HG02938 (cell line): ENCODE measurements at regions not wholly inside any gene's neighbourhood (a gene's known extent, or its start where the extent isn't known, plus 50 kb on each side); places are given as distances from the start of the nearest gene placed in this dataset.
A peak's percentile ranks its signal among the peaks of the same experiment; 100 is the strongest.

Experiments
- ATAC-seq: cut with Tn5 transposase; IDR thresholded peaks from one replicate; pipeline ENCODE4 v1.9.1; 2021; ENCODE audit warnings: mild to moderate bottlenecking, moderate library complexity; ENCODE audit not compliant: unreplicated experiment

- ATAC-seq, result no peak
Observed at GRCh38 chr7:116310141-116310540, 99.8 kb downstream of the TES start.

DNA sequence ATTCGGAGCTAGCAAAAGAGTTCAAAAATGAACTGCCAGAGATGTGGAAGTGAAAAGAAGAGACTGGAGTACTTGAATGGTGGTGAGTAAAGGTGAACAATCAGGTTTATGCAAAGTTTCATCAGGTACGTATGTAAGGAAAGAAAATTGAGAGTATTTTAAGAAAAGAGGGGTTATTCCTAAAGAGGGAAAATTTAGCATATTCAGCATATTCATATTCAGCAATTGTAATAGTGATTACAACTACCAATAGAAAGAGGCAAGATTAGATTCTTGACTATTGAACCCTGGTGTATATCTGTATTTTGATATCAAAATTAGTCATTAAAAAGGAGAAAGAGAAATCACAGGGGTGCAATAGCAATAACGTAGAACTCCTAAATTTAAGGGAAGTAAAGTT, 100.9 kb downstream of the TES start:
- ATAC-seq, result no peak

- ATAC-seq, result no peak
Observed at GRCh38 chr7:116311816-116312471, 101.6 kb downstream of the TES start.

- no peak for ATAC-seq
Observed at GRCh38 chr7:116315293-116315692, 105.0 kb downstream of the TES start.

DNA sequence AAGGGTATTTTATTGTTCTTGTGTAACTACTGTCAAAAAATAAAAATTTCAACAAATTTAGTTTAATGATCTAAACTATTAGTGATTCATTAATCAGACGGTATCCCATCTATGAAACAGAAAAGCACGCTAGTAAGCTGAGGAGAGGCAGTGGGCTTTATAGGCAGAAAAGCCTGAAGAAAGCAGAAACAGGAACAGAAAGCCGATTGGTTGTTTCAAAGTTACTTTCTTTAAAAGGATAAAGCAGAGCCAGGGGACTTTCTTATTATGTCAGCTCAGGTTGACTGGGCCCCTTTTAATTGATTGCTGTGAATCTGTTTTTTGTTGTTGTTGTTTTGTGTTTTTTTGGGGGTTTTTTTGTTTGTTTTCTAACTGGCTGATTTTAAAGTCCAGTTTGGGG, 105.5 kb downstream of the TES start:
- ATAC-seq, result no peak

GRCh38 chr7:116316838-116317628, 106.7 kb downstream of the TES start:
- ATAC-seq, result peak; percentile 95

GRCh38 chr7:116317907-116318306, 107.6 kb downstream of the TES start:
- no peak for ATAC-seq

DNA sequence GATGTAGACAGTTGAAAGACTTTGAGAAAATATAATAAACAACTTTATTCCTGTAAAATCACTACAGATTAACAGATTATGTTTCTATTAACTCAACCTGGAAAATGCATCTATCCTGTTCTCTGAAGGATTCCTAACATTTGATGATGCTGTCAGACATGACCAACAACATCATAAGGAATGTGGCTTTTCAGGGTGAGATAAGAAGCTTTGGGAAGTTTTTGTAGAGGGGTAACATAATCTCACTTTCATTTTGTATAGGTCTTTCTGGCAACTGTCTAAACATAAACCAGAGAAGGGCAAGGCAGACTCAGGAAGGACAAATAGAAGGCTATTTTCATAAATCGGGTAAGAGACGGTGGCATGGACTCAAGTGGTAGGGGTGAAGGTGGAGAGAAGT, 112.2 kb downstream of the TES start:
- no peak for ATAC-seq

GRCh38 chr7:116324582-116324981, 114.2 kb downstream of the TES start:
- no peak for ATAC-seq

DNA sequence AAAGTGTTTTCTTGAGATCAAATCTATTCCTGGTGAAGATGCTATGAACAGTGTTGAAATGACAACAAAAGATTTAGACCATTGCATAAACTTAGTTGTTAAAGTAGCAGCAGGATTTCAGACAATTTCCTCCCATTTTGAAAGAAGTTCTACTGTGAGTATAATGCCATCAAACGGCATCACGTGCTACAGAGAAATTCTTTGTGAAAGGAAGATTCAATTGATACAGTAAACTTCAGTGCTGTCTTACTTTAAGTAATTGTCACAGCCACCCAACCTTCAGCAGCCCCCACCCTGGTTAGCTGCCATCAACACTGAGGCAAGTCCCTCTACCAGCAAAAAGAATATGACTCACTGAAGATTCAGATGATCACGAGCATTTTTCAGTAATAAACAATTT, 115.2 kb downstream of the TES start:
- ATAC-seq, result no peak

DNA sequence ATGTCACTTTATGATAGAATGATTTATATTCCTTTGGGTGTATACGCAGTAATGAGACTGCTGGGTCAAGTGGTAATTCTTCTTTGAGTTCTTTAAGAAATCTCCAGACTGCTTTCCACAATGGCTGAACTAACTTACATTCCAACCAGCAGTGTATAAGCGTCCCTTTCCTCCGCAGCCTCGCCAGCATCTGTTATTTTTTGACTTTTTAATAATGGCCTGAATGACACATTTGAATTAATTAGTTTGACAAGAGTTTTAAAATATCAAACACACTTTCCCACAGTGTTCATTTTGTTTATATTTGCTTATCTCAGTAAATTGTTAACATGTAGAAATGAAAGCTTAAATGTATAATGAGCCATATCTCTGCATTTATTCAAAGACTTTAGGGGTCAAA, 116.8 kb downstream of the TES start:
- ATAC-seq, result no peak

DNA sequence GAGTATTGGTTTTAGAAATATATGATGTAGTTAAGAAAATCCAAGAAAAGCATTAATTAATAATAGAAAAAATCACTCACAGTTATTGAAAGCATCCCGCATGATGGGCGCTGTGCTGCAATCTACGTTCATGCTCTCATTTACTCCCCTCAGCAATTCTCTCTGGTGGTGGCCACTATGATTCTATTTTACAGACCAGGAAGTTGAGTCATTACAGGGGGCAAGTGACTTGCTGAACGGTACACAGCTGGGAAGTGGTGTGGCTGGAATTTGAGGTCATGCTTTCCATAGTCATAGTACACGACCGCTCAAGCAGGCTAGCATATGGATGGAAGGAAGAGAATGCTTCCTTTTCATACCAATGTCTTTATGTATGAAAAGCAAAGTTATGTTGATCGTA, 117.4 kb downstream of the TES start:
- no peak for ATAC-seq

- no peak for ATAC-seq
Observed at GRCh38 chr7:116328161-116328560, 117.8 kb downstream of the TES start.

- ATAC-seq, result no peak
Observed at GRCh38 chr7:116329686-116330503, 119.6 kb downstream of the TES start.

GRCh38 chr7:116331020-116331419, 120.7 kb downstream of the TES start:
- no peak for ATAC-seq

GRCh38 chr7:116332766-116333165, 122.4 kb downstream of the TES start:
- ATAC-seq, result no peak

DNA sequence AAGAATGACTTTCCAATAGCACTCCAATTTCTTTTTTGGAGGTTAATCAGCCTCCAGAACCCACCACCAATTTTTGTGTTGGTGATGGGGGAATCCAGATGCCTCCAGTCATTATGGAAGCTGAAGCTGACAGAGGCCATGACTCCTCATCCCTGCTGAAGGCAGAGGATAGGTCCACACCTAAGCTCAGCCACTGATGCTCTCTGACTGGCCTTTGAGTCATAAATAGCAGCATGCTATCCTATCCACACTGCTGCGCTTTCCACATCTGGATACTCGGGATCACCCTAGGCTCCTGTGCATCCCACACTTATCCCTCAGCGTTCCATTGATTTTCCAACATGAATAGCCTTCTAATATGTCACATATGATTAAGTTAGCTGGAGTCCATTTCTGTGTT, 124.2 kb downstream of the TES start:
- no peak for ATAC-seq

DNA sequence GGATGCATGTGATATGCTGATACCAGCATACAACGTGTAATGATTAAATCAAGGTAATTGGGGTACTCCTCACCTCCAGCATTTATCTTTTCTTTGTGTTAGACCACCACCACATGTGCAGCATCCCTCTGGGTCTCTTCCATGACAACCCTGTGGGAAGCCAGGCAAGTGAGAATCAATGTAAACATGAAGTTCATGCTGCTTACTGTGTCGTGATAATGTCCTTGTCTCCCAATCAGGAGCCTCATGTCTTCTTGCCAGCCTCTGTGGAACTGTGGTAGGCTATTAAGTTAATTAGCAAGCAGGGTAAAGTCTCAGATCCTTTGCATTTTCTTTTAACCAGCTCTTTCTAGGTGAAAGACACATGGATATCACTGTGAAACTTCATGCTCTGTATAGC, 126.7 kb downstream of the TES start:
- no peak for ATAC-seq

DNA sequence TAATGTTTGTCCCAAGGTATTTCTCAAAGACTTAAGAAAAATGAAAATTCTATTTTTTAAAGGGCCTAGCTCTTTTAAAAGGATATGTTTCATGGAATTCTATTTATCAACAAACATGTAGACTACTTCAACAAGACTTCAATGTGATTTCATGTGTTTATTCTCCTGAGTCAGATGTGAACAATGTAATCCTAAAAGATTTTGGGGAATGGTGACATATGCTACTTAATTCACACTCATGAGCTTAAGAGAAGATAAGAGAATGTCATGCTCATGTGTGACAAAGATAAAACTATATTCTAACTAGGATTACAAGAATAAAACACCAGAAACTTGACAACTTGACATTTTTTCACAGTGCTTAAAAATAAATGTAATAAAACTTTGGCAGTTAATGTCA, 127.5 kb downstream of the TES start:
- no peak for ATAC-seq

DNA sequence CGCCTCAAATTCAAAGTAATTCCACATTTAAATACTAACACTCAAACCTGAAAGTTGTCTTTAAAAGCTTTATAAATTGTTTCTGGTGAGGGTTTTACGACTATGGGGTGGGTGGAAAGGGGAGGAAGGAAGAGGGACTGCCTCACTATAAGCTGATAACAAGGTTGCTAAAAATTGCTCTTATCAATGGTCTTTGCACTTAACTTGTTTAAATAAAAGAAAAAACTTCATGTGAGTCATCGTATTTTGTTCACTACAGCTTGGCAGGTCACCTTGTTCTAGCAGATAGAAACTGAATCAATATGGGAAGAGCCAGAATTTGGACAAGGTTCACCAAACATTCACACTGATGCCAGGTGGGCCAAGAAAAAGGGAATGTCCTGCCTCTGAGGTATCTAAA, 129.2 kb downstream of the TES start:
- no peak for ATAC-seq

DNA sequence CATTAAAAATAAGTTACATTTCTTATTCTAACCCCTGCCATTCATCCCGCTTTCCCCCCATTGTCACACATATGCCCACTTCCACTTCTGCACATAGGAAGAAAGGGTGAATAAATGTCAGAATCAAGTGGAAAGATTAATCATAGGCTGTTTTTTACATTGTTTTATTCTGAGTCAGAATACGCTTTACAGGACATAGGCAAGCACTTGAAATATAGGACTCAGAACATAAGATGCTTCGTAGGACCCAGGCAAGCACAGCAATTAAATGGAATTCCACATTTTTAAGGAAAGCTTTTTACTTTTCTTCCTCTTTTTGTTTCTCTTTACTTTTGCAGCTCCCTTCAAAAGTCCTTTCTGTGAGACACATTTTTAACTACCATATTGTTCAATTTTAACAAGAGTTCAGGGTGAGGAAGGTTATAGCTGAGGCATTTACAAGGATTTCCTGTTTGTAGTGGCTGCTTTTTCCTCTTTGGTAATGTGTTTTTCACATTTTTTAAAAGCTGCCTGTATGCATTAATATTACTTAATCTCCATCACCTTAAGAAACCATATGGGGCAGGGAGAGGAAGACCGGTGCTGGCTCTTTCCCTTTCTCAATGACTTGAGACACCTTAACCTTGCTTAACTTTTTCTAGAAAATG, 130.0 kb downstream of the TES start:
- ATAC-seq, result no peak
